Liver (tissue), 8 donors: ENCODE measurements at regions not wholly inside any gene's neighbourhood (a gene's known extent, or its start where the extent isn't known, plus 50 kb on each side); places are given as distances from the start of the nearest gene placed in this dataset.

ENCODE experiments used
- DNase-seq: peaks from one replicate; pipeline ENCODE4 v3.0.0-alpha.2; 2017; ENCODE audit warnings: low spot score
- H3K27ac ChIP-seq, 2 donors: one replicate each; pipeline ENCODE4 v1.7.0; 2013; ENCODE audit warnings: inconsistent platforms in 2 of 2, low read length in 2 of 2, control low read depth in 1 of 2, low read depth in 1 of 2, mild to moderate bottlenecking in 1 of 2
- H3K27me3 ChIP-seq, 4 donors: one replicate each; pipeline versions ENCODE4 v1.6.1 to v1.7.0; 2013; ENCODE audit warnings: low read length in 3 of 4, inconsistent platforms in 1 of 4, mild to moderate bottlenecking in 1 of 4, moderate library complexity in 1 of 4; ENCODE audit not compliant: control insufficient read depth in 4 of 4, insufficient read depth in 4 of 4
- H3K36me3 ChIP-seq, 4 donors: one replicate each; pipeline versions ENCODE4 v1.6.1 to v1.7.0; 2013; ENCODE audit warnings: low read length in 3 of 4, mild to moderate bottlenecking in 3 of 4, low read depth in 1 of 4, moderate library complexity in 1 of 4; ENCODE audit not compliant: control insufficient read depth in 4 of 4, insufficient read depth in 3 of 4
- H3K4me1 ChIP-seq, 4 donors: one replicate each; pipeline versions ENCODE4 v1.6.1 to v1.7.0; 2013; ENCODE audit warnings: low read length in 3 of 4, mild to moderate bottlenecking in 3 of 4, moderate library complexity in 1 of 4; ENCODE audit not compliant: control insufficient read depth in 4 of 4, insufficient read depth in 4 of 4
- H3K4me3 ChIP-seq, 3 donors: one replicate each; pipeline versions ENCODE4 v1.6.1 to v1.7.0; 2013; ENCODE audit warnings: low read length in 3 of 3, control low read depth in 1 of 3, low read depth in 1 of 3, mild to moderate bottlenecking in 1 of 3
- H3K9ac ChIP-seq, 2 donors: one replicate each; pipeline ENCODE4 v1.7.0; 2013; ENCODE audit warnings: low read length in 2 of 2, mild to moderate bottlenecking in 2 of 2, moderate library complexity in 2 of 2, control low read depth in 1 of 2, low read depth in 1 of 2
- H3K9me3 ChIP-seq, 4 donors: one replicate each; pipeline versions ENCODE4 v1.6.1 to v1.7.0; 2013; ENCODE audit warnings: low read length in 3 of 4; ENCODE audit not compliant: control insufficient read depth in 4 of 4
- EGR1 ChIP-seq, 2 donors: IDR thresholded peaks; 2 replicates each; pipeline ENCODE4 v1.6.1; 2016 to 2018; ENCODE audit warnings: antibody characterized with exemption in 2 of 2, low read depth in 2 of 2
- FOXA1 ChIP-seq: IDR thresholded peaks from 2 replicates; pipeline ENCODE4 v1.6.1; 2016; ENCODE audit warnings: antibody characterized with exemption
- FOXA2 ChIP-seq: IDR thresholded peaks from 2 replicates; pipeline ENCODE4 v1.6.1; 2016; ENCODE audit warnings: antibody characterized with exemption
- GABPA ChIP-seq, 2 donors: IDR thresholded peaks in 1 of 2; conservative IDR thresholded peaks in 1 of 2; 2 replicates each; pipeline ENCODE4 v1.6.1; 2016; ENCODE audit warnings: antibody characterized with exemption in 2 of 2, mild to moderate bottlenecking in 1 of 2, moderate library complexity in 1 of 2
- HNF4A ChIP-seq, 2 donors: conservative IDR thresholded peaks; 2 replicates each; pipeline ENCODE4 v1.6.1; 2016; ENCODE audit warnings: antibody characterized with exemption in 2 of 2, mild to moderate bottlenecking in 2 of 2
- HNF4G ChIP-seq: IDR thresholded peaks from 2 replicates; pipeline ENCODE4 v1.6.1; 2016; ENCODE audit warnings: antibody characterized with exemption
- JUND ChIP-seq, 2 donors: IDR thresholded peaks; 2 replicates each; pipeline ENCODE4 v1.6.1; 2016; ENCODE audit warnings: antibody characterized with exemption in 2 of 2
- NR2F2 ChIP-seq: IDR thresholded peaks from 2 replicates; pipeline ENCODE4 v1.6.1; 2016; ENCODE audit warnings: antibody characterized with exemption
- RAD21 ChIP-seq, 2 donors: IDR thresholded peaks; 2 replicates each; pipeline ENCODE4 v1.6.1; 2016; ENCODE audit warnings: antibody characterized with exemption in 2 of 2, mild to moderate bottlenecking in 2 of 2
- RXRA ChIP-seq, 2 donors: IDR thresholded peaks; 2 replicates each; pipeline ENCODE4 v1.6.1; 2017 to 2018; ENCODE audit warnings: antibody characterized with exemption in 2 of 2, mild to moderate bottlenecking in 1 of 2
- SP1 ChIP-seq: IDR thresholded peaks from 2 replicates; pipeline ENCODE4 v1.6.1; 2018; ENCODE audit warnings: antibody characterized with exemption, mild to moderate bottlenecking
- TAF1 ChIP-seq: conservative IDR thresholded peaks from 2 replicates; pipeline ENCODE4 v1.6.1; 2016; ENCODE audit warnings: antibody characterized with exemption, mild to moderate bottlenecking
- YY1 ChIP-seq: IDR thresholded peaks from 2 replicates; pipeline ENCODE4 v1.6.1; 2016; ENCODE audit warnings: antibody characterized with exemption, mild to moderate bottlenecking
- WGBS: extraction: QIAGEN DNeasy Blood & Tissue Kit; methylation state at CpG from one replicate; pipeline ENCODE4 v1.1.7; 2013; 5-methylcytosine and 5-hydroxymethylcytosine counted together
- TF ChIP-seq, protein P1 (sequence below): IDR thresholded peaks from 2 replicates; pipeline ENCODE4 v1.6.1; 2016; ENCODE audit warnings: antibody characterized with exemption, mild to moderate bottlenecking
- TF ChIP-seq, protein P2 (sequence below): IDR thresholded peaks from 2 replicates; pipeline ENCODE4 v1.6.1; 2016; ENCODE audit warnings: antibody characterized with exemption
- TF ChIP-seq, protein P3 (sequence below): IDR thresholded peaks from 2 replicates; pipeline ENCODE4 v1.6.1; 2016; ENCODE audit warnings: antibody characterized with exemption
- TF ChIP-seq, protein P4 (sequence below): fragments of 150-350 bp; IDR thresholded peaks from 2 replicates; pipeline ENCODE4 v1.5.1; 2017; ENCODE audit warnings: improper control_type of control experiment, low read depth, low read length; ENCODE audit not compliant: missing input control
- TF ChIP-seq, protein P5 (sequence below): IDR thresholded peaks from 2 replicates; pipeline ENCODE4 v1.6.1; 2016; ENCODE audit warnings: antibody characterized with exemption
- donor health status: healthy.
- donor health status: healthy.
- donor health status: healthy.
- donor health status: healthy.
- donor health status: healthy.

DNA sequence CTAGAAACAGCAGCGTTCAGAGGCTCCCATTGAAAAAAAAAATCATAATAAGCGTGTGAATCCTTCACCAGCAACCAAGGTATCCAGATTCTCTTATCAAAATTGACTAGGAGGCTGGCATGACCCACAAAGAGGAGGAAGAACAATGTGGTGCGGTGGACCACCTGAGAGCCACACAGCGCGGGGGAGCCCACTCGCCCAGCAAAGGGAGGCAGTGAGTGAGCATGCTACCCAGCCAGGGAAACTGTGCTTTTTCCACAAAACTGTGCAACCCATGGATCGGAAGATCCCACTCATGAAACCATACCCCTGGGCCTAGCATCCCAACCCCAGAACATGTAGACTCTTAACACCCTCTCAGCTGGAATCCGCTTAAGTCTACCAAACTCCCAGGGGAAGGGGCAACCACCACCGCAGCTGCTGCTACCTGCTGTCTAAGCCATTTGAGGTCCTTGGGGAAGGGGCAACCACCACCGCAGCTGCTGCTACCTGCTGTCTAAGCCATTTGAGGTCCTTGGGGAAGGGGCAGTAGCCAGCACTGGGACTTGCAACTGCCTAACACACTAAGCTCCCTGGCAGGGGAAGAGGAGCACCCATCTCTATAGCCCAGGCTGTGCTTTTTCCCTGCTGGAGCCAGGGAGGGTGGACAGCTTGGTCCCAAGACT lies 102.8 kb upstream of the CLDN18 start (continued):
- TF ChIP-seq EGR1 (IDR thresholded peaks at IDR 0.05; ENCODE audit: low read depth in 2 of 2) (no peak), YY1 (no peak)

DNA sequence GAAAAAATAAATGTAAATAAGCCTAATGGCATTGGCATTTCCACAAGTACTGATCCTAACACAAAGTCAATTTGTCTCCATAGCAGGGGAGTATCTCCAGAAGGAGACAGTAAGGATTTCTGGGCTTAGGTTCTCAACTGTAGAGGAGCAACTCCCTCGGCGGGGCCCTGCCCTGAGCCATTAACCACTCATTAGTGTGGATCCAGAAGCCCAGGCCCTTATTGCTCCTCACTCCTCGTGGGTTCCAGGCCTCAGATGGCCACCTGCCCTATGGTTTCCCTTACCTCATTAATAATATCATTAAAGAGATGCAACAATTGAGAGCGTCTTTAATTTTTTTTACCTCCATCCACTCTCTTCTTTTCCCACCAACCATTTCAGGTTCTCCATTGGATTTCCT lies 85.3 kb upstream of the CLDN18 start:
- no peaks in the 10 kb centered on the region for H3K27me3 ChIP-seq
- TF ChIP-seq RXRA (IDR thresholded peaks at IDR 0.05) (no peak), HNF4A (conservative IDR thresholded peaks at IDR 0.05) (no peak), EGR1 (IDR thresholded peaks at IDR 0.05; ENCODE audit: low read depth in 2 of 2) (no peak), FOXA1 (no peak), NR2F2 (no peak), YY1 (no peak), HNF4G (no peak), GABPA (IDR thresholded peaks at IDR 0.05 in 1 of 2, conservative IDR thresholded peaks at IDR 0.05 in 1 of 2) (no peak), RAD21 (IDR thresholded peaks at IDR 0.05) (no peak), FOXA2 (no peak), SP1 (no peak), JUND (IDR thresholded peaks at IDR 0.05) (no peak), TAF1 (no peak)
- TF ChIP-seq, protein P1, sequence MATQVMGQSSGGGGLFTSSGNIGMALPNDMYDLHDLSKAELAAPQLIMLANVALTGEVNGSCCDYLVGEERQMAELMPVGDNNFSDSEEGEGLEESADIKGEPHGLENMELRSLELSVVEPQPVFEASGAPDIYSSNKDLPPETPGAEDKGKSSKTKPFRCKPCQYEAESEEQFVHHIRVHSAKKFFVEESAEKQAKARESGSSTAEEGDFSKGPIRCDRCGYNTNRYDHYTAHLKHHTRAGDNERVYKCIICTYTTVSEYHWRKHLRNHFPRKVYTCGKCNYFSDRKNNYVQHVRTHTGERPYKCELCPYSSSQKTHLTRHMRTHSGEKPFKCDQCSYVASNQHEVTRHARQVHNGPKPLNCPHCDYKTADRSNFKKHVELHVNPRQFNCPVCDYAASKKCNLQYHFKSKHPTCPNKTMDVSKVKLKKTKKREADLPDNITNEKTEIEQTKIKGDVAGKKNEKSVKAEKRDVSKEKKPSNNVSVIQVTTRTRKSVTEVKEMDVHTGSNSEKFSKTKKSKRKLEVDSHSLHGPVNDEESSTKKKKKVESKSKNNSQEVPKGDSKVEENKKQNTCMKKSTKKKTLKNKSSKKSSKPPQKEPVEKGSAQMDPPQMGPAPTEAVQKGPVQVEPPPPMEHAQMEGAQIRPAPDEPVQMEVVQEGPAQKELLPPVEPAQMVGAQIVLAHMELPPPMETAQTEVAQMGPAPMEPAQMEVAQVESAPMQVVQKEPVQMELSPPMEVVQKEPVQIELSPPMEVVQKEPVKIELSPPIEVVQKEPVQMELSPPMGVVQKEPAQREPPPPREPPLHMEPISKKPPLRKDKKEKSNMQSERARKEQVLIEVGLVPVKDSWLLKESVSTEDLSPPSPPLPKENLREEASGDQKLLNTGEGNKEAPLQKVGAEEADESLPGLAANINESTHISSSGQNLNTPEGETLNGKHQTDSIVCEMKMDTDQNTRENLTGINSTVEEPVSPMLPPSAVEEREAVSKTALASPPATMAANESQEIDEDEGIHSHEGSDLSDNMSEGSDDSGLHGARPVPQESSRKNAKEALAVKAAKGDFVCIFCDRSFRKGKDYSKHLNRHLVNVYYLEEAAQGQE = no peak
- TF ChIP-seq, protein P2, sequence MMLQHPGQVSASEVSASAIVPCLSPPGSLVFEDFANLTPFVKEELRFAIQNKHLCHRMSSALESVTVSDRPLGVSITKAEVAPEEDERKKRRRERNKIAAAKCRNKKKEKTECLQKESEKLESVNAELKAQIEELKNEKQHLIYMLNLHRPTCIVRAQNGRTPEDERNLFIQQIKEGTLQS = no peak
- TF ChIP-seq, protein P3, sequence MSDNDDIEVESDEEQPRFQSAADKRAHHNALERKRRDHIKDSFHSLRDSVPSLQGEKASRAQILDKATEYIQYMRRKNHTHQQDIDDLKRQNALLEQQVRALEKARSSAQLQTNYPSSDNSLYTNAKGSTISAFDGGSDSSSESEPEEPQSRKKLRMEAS = no peak
- TF ChIP-seq, protein P4, sequence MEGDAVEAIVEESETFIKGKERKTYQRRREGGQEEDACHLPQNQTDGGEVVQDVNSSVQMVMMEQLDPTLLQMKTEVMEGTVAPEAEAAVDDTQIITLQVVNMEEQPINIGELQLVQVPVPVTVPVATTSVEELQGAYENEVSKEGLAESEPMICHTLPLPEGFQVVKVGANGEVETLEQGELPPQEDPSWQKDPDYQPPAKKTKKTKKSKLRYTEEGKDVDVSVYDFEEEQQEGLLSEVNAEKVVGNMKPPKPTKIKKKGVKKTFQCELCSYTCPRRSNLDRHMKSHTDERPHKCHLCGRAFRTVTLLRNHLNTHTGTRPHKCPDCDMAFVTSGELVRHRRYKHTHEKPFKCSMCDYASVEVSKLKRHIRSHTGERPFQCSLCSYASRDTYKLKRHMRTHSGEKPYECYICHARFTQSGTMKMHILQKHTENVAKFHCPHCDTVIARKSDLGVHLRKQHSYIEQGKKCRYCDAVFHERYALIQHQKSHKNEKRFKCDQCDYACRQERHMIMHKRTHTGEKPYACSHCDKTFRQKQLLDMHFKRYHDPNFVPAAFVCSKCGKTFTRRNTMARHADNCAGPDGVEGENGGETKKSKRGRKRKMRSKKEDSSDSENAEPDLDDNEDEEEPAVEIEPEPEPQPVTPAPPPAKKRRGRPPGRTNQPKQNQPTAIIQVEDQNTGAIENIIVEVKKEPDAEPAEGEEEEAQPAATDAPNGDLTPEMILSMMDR = no peak
- TF ChIP-seq, protein P5, sequence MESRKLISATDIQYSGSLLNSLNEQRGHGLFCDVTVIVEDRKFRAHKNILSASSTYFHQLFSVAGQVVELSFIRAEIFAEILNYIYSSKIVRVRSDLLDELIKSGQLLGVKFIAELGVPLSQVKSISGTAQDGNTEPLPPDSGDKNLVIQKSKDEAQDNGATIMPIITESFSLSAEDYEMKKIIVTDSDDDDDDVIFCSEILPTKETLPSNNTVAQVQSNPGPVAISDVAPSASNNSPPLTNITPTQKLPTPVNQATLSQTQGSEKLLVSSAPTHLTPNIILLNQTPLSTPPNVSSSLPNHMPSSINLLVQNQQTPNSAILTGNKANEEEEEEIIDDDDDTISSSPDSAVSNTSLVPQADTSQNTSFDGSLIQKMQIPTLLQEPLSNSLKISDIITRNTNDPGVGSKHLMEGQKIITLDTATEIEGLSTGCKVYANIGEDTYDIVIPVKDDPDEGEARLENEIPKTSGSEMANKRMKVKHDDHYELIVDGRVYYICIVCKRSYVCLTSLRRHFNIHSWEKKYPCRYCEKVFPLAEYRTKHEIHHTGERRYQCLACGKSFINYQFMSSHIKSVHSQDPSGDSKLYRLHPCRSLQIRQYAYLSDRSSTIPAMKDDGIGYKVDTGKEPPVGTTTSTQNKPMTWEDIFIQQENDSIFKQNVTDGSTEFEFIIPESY = no peak
- no peak overlapping the region for H3K27ac ChIP-seq
- H3K9me3 ChIP-seq = no peaks in the 10 kb centered on the region
- no peak for DNase-seq
- 76% methylated on average over 4 of the region's 4 CpGs for WGBS
- H3K4me1 ChIP-seq = no peaks in the 10 kb centered on the region
- no peaks in the 10 kb centered on the region for H3K36me3 ChIP-seq
- H3K4me3 ChIP-seq = no peak overlapping the region
- no peak overlapping the region for H3K9ac ChIP-seq
